IPS-18a (cell line): ENCODE measurements at regions not wholly inside any gene's neighbourhood (a gene's known extent, or its start where the extent isn't known, plus 50 kb on each side); places are given as distances from the start of the nearest gene placed in this dataset.

Source experiments
- H3K27ac ChIP-seq: one replicate; pipeline ENCODE4 v1.5.1; 2013; ENCODE audit warnings: low read length
- H3K27me3 ChIP-seq: one replicate; pipeline ENCODE4 v1.6.1; 2013; ENCODE audit warnings: mild to moderate bottlenecking, low read length; ENCODE audit not compliant: control insufficient read depth, insufficient read depth
- H3K36me3 ChIP-seq: one replicate; pipeline ENCODE4 v1.6.1; 2013; ENCODE audit warnings: low read depth, low read length; ENCODE audit not compliant: control insufficient read depth
- H3K4me1 ChIP-seq: one replicate; pipeline ENCODE4 v1.6.1; 2013; ENCODE audit warnings: low read depth, low read length; ENCODE audit not compliant: control insufficient read depth
- H3K4me3 ChIP-seq: one replicate; pipeline ENCODE4 v1.5.1; 2013; ENCODE audit warnings: low read length
- H3K9ac ChIP-seq: one replicate; pipeline ENCODE4 v1.6.1; 2013; ENCODE audit warnings: mild to moderate bottlenecking, low read length, moderate library complexity
- H3K9me3 ChIP-seq: one replicate; pipeline ENCODE4 v1.6.1; 2013; ENCODE audit warnings: low read depth, low read length; ENCODE audit not compliant: control insufficient read depth

DNA sequence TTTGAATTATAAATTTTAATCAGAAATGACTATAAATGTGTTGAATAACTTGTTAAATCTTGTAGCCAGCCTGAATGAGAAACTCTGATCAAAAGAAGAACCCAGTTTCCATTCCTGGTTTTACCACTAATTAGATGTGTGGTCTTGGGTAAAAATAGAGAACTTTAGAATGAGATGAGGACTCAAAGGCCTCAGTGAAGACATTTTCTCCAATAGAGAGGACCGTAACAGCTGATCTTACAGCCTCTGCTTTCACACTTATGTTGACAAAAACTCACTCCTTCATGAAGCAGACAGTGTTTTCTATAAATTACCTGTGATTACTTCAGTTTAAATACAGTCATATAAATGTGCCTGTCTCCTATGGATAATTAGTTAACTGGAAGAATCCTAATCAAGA is 200.1 kb upstream of the MEOX2 start:
- no peak overlapping the region for H3K4me3 ChIP-seq
- no peaks in the 10 kb centered on the region for H3K27me3 ChIP-seq
- no peaks in the 10 kb centered on the region for H3K36me3 ChIP-seq
- no peak overlapping the region for H3K27ac ChIP-seq
- H3K9me3 ChIP-seq, result no peaks in the 10 kb centered on the region
- no peak overlapping the region for H3K9ac ChIP-seq
- no peaks in the 10 kb centered on the region for H3K4me1 ChIP-seq

DNA sequence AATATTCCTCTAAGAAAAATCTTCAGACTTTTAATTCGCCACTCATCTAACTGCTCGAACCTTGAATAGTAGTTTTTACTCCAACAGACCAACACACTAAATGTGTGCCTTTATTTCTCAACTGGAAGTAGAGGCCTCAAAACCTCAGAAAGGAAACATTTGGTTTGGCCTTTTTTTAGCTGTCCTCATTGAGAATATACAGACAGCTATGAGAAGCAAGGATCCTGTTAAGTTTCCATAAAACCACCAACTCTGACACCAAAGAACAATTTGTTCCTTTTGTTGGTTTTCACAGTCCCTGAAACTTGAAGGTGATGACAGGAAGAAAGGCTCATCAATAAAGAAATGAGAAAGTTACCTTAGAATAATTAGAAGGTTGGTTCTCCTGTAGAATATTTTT is 199.2 kb upstream of the MEOX2 start:
- Histone ChIP-seq H3K27ac (no peak overlapping the region), H3K27me3 (no peaks in the 10 kb centered on the region), H3K4me1 (no peaks in the 10 kb centered on the region), H3K9me3 (no peaks in the 10 kb centered on the region), H3K9ac (no peak overlapping the region), H3K4me3 (no peak overlapping the region), H3K36me3 (no peaks in the 10 kb centered on the region)

- H3K4me1 ChIP-seq, result no peaks in the 10 kb centered on the region
- H3K9me3 ChIP-seq, result no peaks in the 10 kb centered on the region
These were observed 188.3 kb upstream of the MEOX2 start for GRCh38 chr7:15874774-15875173.

DNA sequence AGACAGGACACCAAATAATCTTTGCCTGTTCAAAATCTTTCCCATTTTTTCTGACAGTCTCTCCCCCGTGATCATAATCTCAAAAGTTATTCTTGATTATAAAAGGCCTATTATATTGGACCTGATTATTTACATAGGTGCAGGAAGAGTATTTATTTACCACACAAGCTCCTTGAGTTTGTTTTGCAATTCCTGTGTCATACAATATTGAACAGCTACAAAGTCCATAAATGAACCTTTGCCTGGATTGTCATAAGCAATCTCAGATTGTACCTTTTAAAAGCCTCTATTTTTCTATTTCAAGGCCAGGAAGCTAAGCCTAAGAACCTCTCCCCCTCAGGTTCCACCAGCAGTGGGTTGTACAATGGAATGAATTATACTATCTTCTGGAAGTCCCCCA is 183.9 kb upstream of the MEOX2 start:
- no peak overlapping the region for H3K4me3 ChIP-seq
- no peaks in the 10 kb centered on the region for H3K36me3 ChIP-seq
- no peaks in the 10 kb centered on the region for H3K9me3 ChIP-seq
- H3K27ac ChIP-seq, result no peak overlapping the region
- no peak overlapping the region for H3K9ac ChIP-seq
- no peaks in the 10 kb centered on the region for H3K27me3 ChIP-seq
- H3K4me1 ChIP-seq, result no peaks in the 10 kb centered on the region

More at GRCh38 chr7:15874774-15875173, 188.3 kb upstream of the MEOX2 start:
- H3K9ac ChIP-seq, result no peak overlapping the region
- H3K27me3 ChIP-seq, result no peaks in the 10 kb centered on the region
- no peaks in the 10 kb centered on the region for H3K36me3 ChIP-seq
- no peak overlapping the region for H3K27ac ChIP-seq
- no peak overlapping the region for H3K4me3 ChIP-seq

DNA sequence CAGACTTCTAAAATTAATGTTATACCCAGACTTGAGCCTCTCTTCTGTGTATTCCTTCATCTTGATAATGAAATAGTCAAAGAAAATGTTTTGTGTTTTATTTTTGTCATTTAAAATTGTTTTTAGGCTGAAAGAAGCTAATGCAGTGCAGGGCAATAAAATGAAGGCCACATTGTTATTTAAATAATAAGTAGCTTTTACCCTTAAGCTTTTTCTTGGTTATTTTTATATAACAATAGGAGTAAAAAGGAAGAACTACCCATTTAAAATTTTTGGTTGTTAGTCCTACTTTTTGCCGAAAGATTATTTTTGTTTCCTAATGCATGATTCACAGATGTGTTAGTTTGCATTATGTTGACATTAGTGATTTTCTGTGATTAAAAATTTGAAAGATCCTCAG is 181.0 kb upstream of the MEOX2 start:
- Histone ChIP-seq H3K4me1 (no peaks in the 10 kb centered on the region), H3K27me3 (no peaks in the 10 kb centered on the region), H3K4me3 (no peak overlapping the region), H3K9me3 (no peaks in the 10 kb centered on the region), H3K36me3 (no peaks in the 10 kb centered on the region), H3K9ac (no peak overlapping the region), H3K27ac (no peak overlapping the region)

GRCh38 chr7:15866753-15867152 is 180.3 kb upstream of the MEOX2 start:
- Histone ChIP-seq H3K4me3 (no peak overlapping the region), H3K36me3 (no peaks in the 10 kb centered on the region), H3K9ac (no peak overlapping the region), H3K9me3 (no peaks in the 10 kb centered on the region), H3K27me3 (no peaks in the 10 kb centered on the region), H3K4me1 (no peaks in the 10 kb centered on the region), H3K27ac (no peak overlapping the region)

- Histone ChIP-seq H3K27me3 (no peaks in the 10 kb centered on the region), H3K4me1 (no peaks in the 10 kb centered on the region), H3K4me3 (no peak overlapping the region), H3K9me3 (no peaks in the 10 kb centered on the region), H3K27ac (no peak overlapping the region), H3K9ac (no peak overlapping the region), H3K36me3 (no peaks in the 10 kb centered on the region)
These were observed 178.1 kb upstream of the MEOX2 start for GRCh38 chr7:15864626-15864991.

DNA sequence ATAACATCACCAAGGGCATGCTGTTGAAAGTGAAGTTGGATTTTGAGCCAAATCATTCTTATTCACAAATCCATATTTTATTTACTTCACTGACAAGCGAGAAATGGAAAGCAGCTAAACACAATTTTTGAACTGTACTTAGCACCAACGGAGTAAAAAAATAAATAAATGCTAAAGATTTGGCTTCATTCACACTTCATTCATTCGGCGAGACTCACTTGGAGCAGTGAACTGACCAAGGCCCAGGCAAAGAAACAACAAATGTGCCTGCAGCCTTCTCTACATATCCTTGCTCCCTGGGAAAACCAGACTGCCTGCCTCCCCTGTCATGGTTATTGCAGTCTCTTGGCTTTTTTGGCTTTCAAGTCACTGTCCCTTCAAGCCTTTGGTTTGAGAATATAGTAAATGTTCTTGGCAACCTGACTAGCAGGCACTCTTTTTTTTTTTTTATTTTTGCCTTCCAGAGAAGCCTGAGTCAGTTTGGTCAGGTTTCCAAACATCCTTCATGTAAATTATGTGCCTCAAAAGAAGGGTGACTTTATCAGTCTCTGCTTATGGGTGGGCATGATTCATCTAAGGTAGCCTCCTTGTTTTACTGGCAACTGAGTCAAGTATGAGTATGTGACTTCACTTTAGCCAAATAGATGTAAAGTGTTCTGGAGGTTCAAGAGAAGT is 177.6 kb upstream of the MEOX2 start:
- Histone ChIP-seq H3K9ac (no peak overlapping the region), H3K4me1 (no peaks in the 10 kb centered on the region), H3K4me3 (no peak overlapping the region), H3K27me3 (no peaks in the 10 kb centered on the region), H3K9me3 (no peaks in the 10 kb centered on the region), H3K27ac (no peak overlapping the region), H3K36me3 (no peaks in the 10 kb centered on the region)

- no peak overlapping the region for H3K4me3 ChIP-seq
- no peaks in the 10 kb centered on the region for H3K27me3 ChIP-seq
- H3K9ac ChIP-seq, result no peak overlapping the region
- no peaks in the 10 kb centered on the region for H3K36me3 ChIP-seq
- H3K4me1 ChIP-seq, result no peaks in the 10 kb centered on the region
- no peaks in the 10 kb centered on the region for H3K9me3 ChIP-seq
- no peak overlapping the region for H3K27ac ChIP-seq
These were observed 176.3 kb upstream of the MEOX2 start for GRCh38 chr7:15862781-15863165.

- Histone ChIP-seq H3K9ac (no peak overlapping the region), H3K27me3 (no peaks in the 10 kb centered on the region), H3K4me1 (no peaks in the 10 kb centered on the region), H3K36me3 (no peaks in the 10 kb centered on the region), H3K9me3 (no peaks in the 10 kb centered on the region), H3K27ac (no peak overlapping the region), H3K4me3 (no peak overlapping the region)
These were observed 175.7 kb upstream of the MEOX2 start for GRCh38 chr7:15862016-15862780.

DNA sequence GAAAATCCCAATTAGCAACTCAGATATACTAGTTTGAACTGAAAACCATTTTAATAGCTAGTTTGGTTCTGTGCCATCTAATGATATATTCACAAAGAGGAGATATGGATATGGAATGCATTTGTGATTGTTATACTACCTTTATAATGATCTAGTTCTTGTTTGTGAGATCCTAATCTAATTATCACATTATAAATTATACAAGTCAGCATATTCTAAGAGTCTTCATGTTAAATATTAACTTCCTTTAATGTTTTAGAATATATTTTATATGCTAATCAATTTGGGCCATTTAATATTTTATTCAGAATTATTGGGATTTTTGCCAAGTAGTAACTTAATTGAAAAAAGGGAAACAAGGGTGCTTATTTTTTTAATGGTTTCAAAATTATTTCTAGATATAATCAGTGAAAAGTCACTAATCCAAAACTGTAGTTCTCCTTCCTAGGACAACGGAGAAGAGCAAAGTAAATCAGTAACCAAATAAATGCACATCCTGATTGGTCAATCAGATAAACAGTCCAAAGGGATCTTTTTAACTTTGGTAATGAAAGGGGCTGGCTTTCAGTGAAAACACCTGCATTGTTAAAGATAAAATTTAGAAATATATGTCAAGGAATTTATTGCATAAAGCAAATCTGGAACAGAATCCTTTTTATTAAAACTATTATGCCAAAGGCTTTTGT is 173.9 kb upstream of the MEOX2 start:
- no peaks in the 10 kb centered on the region for H3K9me3 ChIP-seq
- H3K36me3 ChIP-seq, result no peaks in the 10 kb centered on the region
- H3K9ac ChIP-seq, result no peak overlapping the region
- H3K4me3 ChIP-seq, result no peak overlapping the region
- no peaks in the 10 kb centered on the region for H3K27me3 ChIP-seq
- H3K27ac ChIP-seq, result no peak overlapping the region
- no peaks in the 10 kb centered on the region for H3K4me1 ChIP-seq
